SJSA1 (cell line): ENCODE measurements at regions not wholly inside any gene's neighbourhood (a gene's known extent, or its start where the extent isn't known, plus 50 kb on each side); places are given as distances from the start of the nearest gene placed in this dataset.

Source experiments
- DNase-seq, 2 experiments: peaks; one replicate each; pipeline ENCODE4 v3.0.0-alpha.2; 2015 to 2020; ENCODE audit warnings: low spot score in 2 of 2, low read depth in 1 of 2
- H3K27ac ChIP-seq: fragments of 250-450 bp; sonication (Bioruptor Pico); 2 replicates; pipeline ENCODE4 v1.5.1; 2020; ENCODE audit warnings: mild to moderate bottlenecking, moderate library complexity
- H3K27me3 ChIP-seq: fragments of 250-450 bp; sonication (Bioruptor Pico); replicated peaks from 2 replicates; pipeline ENCODE4 v1.5.1; 2020; ENCODE audit warnings: mild to moderate bottlenecking, moderate library complexity
- H3K36me3 ChIP-seq: fragments of 250-450 bp; sonication (Bioruptor Pico); 2 replicates; pipeline ENCODE4 v1.5.1; 2020; ENCODE audit warnings: mild to moderate bottlenecking
- H3K4me1 ChIP-seq: fragments of 250-450 bp; sonication (Bioruptor Pico); replicated peaks from 2 replicates; pipeline ENCODE4 v1.6.1; 2021; ENCODE audit warnings: mild to moderate bottlenecking
- H3K4me3 ChIP-seq: fragments of 250-450 bp; sonication (Bioruptor Pico); 2 replicates; pipeline ENCODE4 v1.5.1; 2020; ENCODE audit warnings: mild to moderate bottlenecking
- H3K9me3 ChIP-seq: fragments of 250-450 bp; sonication (Bioruptor Pico); replicated peaks from 2 replicates; pipeline ENCODE4 v1.5.1; 2020; ENCODE audit warnings: mild to moderate bottlenecking

DNA sequence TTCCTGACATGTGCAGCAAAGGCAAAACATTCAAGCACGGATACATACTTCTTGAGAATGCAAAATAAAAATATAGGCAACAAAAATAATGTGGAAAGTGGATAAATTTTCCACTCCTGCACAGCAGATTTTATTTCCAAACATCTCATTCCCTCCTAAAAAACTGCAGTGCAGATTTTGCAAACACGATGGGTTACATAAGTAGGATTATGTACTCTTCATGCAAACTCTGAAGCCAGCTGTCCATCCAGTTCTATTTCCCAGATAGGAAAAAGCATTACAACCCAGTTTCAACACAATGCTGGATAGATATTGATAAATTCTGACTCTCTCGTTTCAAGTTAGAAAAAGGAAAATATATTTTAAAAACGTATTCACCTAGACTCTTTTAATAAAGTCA, 52.7 kb upstream of the CCNG1 start:
- 0 out of 2 replicates have a peak, but pooled peaks cover 2% of the 10 kb centered on the region for H3K9me3 ChIP-seq
- peaks cover 5% of the 10 kb centered on the region; the same call in 1 of the 2 replicates for H3K4me1 ChIP-seq
- no peaks in the 10 kb centered on the region for H3K27me3 ChIP-seq
- H3K27ac ChIP-seq: no peak overlapping the region
- no peak for DNase-seq
- H3K36me3 ChIP-seq: no peaks in the 10 kb centered on the region
- H3K4me3 ChIP-seq: no peak overlapping the region

DNA sequence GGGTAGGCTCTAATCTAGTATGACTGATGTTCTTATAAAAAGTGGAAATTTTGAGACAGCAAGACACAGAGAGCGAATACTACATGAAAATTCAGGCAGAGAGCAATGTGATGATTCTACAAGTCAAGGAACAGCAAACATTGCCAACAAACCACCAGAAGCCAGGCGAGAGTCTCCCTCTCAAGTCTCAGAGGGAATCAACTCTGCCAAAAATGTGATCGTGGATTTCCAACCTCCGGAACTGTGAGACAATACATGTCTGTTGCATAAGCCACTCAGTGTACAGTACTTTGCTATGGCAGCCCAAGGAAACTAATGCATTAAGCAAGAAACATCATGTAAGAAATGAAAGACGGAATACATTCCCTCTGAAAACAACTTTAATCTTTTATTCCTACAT, 52.1 kb upstream of the CCNG1 start:
- Histone ChIP-seq H3K9me3 (0 out of 2 replicates have a peak, but pooled peaks cover 2% of the 10 kb centered on the region), H3K27me3 (no peaks in the 10 kb centered on the region; the same call in 1 of the 2 replicates), H3K4me1 (no peaks in the 10 kb centered on the region), H3K36me3 (no peaks in the 10 kb centered on the region), H3K27ac (no peak overlapping the region), H3K4me3 (no peak overlapping the region)
- DNase-seq: no peak

DNA sequence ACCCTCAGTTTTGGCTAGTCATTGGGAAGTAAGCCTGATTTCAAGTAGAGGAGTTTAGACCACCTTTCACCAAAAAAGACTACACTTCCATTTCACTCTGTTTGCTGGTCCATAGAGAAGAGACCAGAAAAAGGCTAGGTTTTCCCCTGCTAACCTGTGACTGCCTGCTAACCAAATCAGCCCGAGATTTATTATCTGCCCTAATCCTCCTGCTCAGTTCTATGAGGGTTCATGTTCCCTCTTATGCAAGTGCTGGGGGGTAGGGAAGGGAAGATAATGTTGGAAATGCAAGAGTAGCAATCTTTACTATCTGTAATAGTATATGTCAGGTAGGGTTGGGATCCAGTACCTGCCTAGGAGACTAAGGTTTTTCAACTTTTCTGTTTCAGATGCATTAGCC, 51.6 kb upstream of the CCNG1 start:
- no peak for DNase-seq
- Histone ChIP-seq H3K27ac (no peak overlapping the region), H3K36me3 (no peaks in the 10 kb centered on the region), H3K9me3 (0 out of 2 replicates have a peak, but pooled peaks cover 2% of the 10 kb centered on the region), H3K4me3 (no peak overlapping the region), H3K4me1 (no peaks in the 10 kb centered on the region), H3K27me3 (no peaks in the 10 kb centered on the region; the same call in 1 of the 2 replicates)

DNA sequence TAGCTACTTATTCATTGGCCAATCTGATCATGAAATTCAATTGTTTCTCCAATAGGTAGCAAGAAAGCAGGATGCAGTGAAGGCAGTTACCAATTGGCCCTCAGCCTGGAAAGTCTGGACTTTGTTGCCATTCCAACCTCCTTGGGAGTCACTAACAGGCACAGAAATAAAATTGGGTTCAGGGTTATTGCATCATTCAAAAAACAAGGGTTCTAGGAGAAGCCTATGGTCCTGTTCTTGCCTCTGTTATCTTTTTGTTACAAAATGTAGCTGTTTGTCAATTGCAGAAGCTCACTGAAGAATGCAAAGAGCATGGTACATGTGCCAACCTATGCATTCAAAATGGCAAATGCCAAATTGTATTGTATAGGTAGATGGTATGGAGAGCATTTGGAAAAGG, 51.0 kb upstream of the CCNG1 start:
- Histone ChIP-seq H3K4me3 (no peak overlapping the region), H3K27me3 (no peaks in the 10 kb centered on the region; the same call in 1 of the 2 replicates), H3K27ac (no peak overlapping the region), H3K9me3 (0 out of 2 replicates have a peak, but pooled peaks cover 2% of the 10 kb centered on the region), H3K4me1 (no peaks in the 10 kb centered on the region), H3K36me3 (no peaks in the 10 kb centered on the region)
- no peak for DNase-seq

DNA sequence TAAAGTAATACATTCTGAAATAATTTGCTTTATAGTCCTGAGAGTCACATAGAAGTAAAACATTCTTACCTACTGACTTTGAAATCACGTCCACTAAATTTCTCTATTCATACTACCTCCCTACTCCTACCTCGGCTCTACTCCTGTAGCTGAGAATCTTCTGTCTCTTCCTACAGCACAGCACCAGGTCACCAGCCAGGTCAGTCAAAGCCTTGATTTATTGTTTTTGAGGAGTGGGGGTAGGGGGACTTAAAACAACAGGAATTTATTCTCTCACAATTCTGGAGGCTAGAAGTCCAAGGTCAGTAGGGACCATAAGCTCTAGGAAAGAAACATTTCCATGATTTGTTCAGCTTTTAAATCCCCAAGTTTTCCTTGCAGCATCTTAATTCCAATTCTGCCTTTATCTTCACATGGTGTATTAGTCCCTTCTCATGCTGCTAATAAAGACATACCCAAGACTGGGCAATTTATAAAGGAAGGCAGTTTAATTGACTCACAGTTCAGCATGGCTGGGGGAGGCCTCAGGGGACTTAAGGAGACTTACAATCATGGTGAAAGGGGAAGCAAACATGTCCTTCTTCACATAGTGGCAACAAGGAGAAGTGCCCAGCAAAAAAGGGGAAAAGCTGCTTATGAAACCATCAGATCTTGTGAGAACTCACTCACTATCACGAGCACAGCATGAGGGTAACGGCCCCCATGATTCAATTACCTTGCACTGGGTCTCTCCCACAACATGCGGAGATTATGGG, 49.6 kb upstream of the CCNG1 start:
- Histone ChIP-seq H3K36me3 (no peaks in the 10 kb centered on the region), H3K4me3 (no peak overlapping the region), H3K27me3 (no peaks in the 10 kb centered on the region; the same call in 1 of the 2 replicates), H3K27ac (no peak overlapping the region), H3K9me3 (no peaks in the 10 kb centered on the region), H3K4me1 (no peaks in the 10 kb centered on the region)
- no peak for DNase-seq
